ENCODE measurements at regions not wholly inside any gene's neighbourhood (a gene's known extent, or its start where the extent isn't known, plus 50 kb on each side); places are given as distances from the start of the nearest gene placed in this dataset.

DNA sequence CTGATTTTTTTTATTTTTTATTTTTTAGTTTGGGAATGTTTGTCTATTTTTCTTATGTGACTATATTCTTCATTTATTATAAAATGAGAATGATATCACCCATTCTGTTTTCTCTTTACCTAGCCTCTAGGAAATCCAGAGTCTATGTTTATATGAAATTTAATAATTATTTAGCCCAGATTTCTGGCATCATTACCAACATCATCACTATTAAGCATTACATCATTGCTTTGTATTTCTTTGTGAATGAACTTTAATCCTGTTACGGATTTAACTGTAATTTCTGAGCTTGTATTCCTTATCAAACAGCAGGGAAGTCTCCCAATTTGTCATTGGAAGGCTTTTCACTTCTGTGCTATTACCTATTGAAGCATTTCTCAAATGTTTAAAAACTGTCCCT, 72.7 kb upstream of the NOX3 start:
- in situ Hi-C loops (cut with HindIII; ENCODE audit: low sequenced_read_pairs): no loop called here
- no peak for DNase-seq (ENCODE audit: low read depth)
- H3K4me3 ChIP-seq (ENCODE audit: low read depth, low read length): no peak overlapping the region
- TF ChIP-seq, protein P1, sequence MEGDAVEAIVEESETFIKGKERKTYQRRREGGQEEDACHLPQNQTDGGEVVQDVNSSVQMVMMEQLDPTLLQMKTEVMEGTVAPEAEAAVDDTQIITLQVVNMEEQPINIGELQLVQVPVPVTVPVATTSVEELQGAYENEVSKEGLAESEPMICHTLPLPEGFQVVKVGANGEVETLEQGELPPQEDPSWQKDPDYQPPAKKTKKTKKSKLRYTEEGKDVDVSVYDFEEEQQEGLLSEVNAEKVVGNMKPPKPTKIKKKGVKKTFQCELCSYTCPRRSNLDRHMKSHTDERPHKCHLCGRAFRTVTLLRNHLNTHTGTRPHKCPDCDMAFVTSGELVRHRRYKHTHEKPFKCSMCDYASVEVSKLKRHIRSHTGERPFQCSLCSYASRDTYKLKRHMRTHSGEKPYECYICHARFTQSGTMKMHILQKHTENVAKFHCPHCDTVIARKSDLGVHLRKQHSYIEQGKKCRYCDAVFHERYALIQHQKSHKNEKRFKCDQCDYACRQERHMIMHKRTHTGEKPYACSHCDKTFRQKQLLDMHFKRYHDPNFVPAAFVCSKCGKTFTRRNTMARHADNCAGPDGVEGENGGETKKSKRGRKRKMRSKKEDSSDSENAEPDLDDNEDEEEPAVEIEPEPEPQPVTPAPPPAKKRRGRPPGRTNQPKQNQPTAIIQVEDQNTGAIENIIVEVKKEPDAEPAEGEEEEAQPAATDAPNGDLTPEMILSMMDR (IDR thresholded peaks at IDR 0.05; ENCODE audit: low read depth, low read length, missing control alignments): no peak

DNA sequence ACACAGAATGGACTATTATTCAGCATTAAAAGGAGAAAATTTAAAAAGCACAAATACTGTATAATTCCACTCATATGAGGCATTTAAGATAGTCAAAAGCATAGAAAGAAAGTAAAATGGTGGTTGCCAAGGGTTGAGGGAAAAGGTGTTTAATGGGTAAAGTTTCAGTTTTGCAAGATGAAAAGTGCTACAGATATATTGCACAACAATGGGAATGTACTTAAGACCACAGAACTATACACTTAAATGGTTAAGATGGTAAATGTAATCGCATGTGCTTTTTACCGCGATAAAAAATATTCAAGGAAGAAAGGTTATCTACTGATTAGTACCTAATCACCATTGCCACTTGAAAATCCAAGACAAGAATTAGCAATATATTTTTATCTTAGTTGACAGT, 71.8 kb upstream of the NOX3 start:
- H3K4me3 ChIP-seq (ENCODE audit: low read depth, low read length): no peak overlapping the region
- DNase-seq (ENCODE audit: low read depth): no peak
- TF ChIP-seq, protein P1 (IDR thresholded peaks at IDR 0.05; ENCODE audit: low read depth, low read length, missing control alignments): no peak
- in situ Hi-C loops (cut with HindIII; ENCODE audit: low sequenced_read_pairs): no loop called here

DNA sequence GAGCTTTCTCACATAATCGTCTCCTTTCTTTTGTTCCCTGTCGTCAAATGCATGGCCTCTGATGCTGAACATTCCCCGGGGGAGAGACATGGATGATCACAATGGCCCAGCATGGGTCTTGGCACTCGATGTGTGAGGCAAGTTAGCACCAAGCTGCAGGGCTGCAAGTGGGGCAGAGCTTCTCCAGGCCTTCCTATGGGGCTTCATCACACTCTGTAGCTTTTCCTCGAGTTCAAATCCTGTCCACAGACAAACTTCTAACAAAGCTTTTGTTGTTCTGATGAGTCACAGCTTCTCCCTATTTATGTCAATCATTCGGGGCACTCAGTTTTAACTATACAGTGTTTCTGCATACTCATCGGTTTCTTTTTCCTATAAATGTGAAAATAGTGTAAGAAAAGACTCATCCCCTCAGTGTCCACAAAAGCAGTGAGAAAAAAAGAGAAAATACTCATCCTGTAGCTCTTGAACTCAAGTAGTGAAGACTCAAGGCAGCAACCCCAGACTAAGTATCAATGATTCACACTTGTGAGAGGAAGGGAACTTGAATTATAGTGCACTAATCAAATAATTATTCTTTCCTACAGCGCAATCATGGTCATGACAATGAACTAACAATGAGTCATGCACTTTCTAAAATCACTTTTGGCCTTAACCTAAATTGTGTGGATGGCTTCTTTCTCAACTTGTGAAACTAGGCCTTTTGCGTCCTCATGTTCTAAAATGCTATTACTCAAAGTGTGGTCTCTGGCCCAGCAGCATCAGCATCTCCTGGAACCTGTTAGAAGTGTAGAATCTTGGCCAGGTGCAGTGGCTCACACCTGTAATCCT, 68.4 kb upstream of the NOX3 start:
- no peak overlapping the region for H3K4me3 ChIP-seq (ENCODE audit: low read depth, low read length)
- TF ChIP-seq, protein P1 (IDR thresholded peaks at IDR 0.05; ENCODE audit: low read depth, low read length, missing control alignments): no peak
- in situ Hi-C loops (cut with HindIII; ENCODE audit: low sequenced_read_pairs): no loop called here
- DNase-seq (ENCODE audit: low read depth): peak; percentile 66

DNA sequence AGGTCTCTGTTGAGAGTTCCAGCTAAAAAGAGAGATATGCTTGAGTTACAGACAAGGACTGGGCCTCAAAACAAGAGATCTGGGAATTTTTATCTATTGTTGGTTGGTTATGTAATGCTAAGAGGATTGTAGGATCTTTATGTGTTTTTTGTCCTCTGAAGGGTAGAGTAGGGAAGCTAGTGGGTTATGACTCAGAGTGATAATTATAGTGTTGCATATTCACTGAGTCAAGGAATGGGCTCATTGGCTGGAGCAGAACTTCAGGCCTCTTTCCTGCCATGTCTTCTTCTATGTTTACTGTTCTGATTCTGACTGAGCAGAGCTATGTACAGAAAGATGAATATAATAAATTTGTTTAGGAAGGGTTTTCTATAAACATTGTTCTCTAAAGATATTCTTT, 66.1 kb upstream of the NOX3 start:
- TF ChIP-seq, protein P1 (IDR thresholded peaks at IDR 0.05; ENCODE audit: low read depth, low read length, missing control alignments): no peak
- DNase-seq (ENCODE audit: low read depth): no peak
- H3K4me3 ChIP-seq (ENCODE audit: low read depth, low read length): no peak overlapping the region
- in situ Hi-C loops (cut with HindIII; ENCODE audit: low sequenced_read_pairs): no loop called here

DNA sequence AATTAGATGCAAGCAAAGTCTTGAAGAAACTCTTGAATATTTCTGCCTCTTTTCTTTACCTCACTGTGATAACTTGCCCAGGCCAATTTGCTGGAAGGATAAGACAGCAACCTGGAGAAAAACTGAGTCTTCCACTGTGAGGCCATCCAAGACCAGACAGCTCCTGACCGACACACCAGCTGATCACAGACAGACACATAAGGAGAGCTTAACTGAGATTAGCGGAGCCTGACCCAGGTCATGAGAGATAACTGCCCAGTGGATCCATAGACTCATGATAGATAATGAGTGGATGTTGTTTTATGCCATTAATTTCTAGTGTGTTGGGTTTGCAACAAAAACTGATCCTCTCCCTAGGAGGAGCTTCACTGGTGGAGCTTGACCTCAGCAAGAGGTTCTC, 64.4 kb upstream of the NOX3 start:
- no peak overlapping the region for H3K4me3 ChIP-seq (ENCODE audit: low read depth, low read length)
- in situ Hi-C loops (cut with HindIII; ENCODE audit: low sequenced_read_pairs): no loop called here
- no peak for DNase-seq (ENCODE audit: low read depth)
- TF ChIP-seq, protein P1 (IDR thresholded peaks at IDR 0.05; ENCODE audit: low read depth, low read length, missing control alignments): no peak

DNA sequence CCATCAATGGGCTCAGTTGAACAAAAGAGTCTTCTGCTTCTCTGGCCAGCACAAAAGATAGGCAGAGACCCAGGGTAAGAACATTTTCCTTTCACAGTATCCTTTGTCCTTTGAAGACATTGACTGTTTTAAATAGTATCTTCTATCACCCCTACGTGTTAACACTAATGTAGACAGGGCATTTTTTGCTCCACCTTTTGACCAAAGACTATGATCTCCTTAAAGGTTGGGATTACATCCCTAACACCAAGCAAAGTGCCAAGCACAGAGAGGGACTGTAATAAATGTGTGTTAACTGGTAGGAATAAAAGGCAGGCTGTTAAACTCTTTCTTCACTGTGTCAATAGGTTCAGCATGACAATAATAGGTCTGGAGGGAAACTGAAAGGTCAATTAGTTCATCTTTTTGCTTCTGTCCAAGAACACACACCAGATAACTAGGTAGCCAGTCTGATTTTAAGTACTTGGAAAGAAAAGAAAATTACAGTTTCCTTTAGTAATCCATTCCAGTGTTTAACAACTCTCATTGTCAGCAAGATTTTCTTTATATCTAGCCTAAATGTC, 63.6 kb upstream of the NOX3 start:
- H3K4me3 ChIP-seq (ENCODE audit: low read depth, low read length): no peak overlapping the region
- in situ Hi-C loops (cut with HindIII; ENCODE audit: low sequenced_read_pairs): no loop called here
- no peak for DNase-seq (ENCODE audit: low read depth)
- TF ChIP-seq, protein P1 (IDR thresholded peaks at IDR 0.05; ENCODE audit: low read depth, low read length, missing control alignments): no peak

Data from astrocyte of the cerebellum (primary cell).